HCT116 (cell line): ENCODE measurements at regions not wholly inside any gene's neighbourhood (a gene's known extent, or its start where the extent isn't known, plus 50 kb on each side); places are given as distances from the start of the nearest gene placed in this dataset.

Experiments
- JUND ChIP-seq: IDR thresholded peaks from 2 replicates; pipeline ENCODE4 v1.6.1; 2012
- POLR2A ChIP-seq: IDR thresholded peaks from 2 replicates; pipeline ENCODE4 v1.7.0; 2011; ENCODE audit warnings: borderline replicate concordance; ENCODE audit not compliant: insufficient read depth, insufficient read length; ENCODE audit errors: extremely low read depth
- YY1 ChIP-seq: IDR thresholded peaks from 2 replicates; pipeline ENCODE4 v1.6.1; 2011; ENCODE audit warnings: low read length, low read depth, moderate library complexity, mild to moderate bottlenecking; ENCODE audit not compliant: insufficient replicate concordance; ENCODE audit errors: extremely low read depth
- ZNF274 ChIP-seq: fragments of 200-500 bp; sonication (Bioruptor generic); IDR thresholded peaks from 2 replicates; pipeline ENCODE4 v1.6.1; 2014; ENCODE audit warnings: mild to moderate bottlenecking, low read depth, low read length, inconsistent platforms
- TF ChIP-seq, protein P1 (sequence below), 3 experiments: fragments of 200-600 bp in 1 of 3; sonication (generic) in 1 of 3; IDR thresholded peaks in 2 of 3; conservative IDR thresholded peaks in 1 of 3; 2 replicates each; pipeline ENCODE4 v1.5.1; 2012 to 2017; ENCODE audit warnings: low read depth in 2 of 3, low read length in 2 of 3, antibody characterized with exemption in 1 of 3, borderline replicate concordance in 1 of 3, control low read depth in 1 of 3, mild to moderate bottlenecking in 1 of 3, mixed read lengths in 1 of 3, mixed run types in 1 of 3, moderate library complexity in 1 of 3; ENCODE audit not compliant: insufficient read depth in 1 of 3

DNA sequence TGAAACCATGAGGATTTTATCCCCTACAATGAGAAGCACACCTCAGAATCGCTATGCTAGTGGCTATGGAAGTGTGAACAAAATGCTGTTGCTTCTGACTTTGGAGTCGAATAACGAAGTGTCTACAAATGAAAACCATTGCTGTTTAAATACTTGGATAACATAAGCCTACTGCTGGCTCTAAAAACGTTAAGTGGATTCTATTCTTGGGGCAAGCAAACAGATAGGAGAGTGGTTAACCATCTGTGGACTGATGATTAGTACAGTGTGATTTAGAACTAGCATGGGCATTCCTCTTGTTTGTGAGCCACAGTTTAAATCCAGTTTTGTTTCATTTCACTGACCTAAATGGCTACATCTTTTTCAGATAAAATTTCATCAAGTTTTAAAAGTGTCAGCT lies 109.7 kb upstream of the PNPLA4 start:
- TF ChIP-seq, protein P1, sequence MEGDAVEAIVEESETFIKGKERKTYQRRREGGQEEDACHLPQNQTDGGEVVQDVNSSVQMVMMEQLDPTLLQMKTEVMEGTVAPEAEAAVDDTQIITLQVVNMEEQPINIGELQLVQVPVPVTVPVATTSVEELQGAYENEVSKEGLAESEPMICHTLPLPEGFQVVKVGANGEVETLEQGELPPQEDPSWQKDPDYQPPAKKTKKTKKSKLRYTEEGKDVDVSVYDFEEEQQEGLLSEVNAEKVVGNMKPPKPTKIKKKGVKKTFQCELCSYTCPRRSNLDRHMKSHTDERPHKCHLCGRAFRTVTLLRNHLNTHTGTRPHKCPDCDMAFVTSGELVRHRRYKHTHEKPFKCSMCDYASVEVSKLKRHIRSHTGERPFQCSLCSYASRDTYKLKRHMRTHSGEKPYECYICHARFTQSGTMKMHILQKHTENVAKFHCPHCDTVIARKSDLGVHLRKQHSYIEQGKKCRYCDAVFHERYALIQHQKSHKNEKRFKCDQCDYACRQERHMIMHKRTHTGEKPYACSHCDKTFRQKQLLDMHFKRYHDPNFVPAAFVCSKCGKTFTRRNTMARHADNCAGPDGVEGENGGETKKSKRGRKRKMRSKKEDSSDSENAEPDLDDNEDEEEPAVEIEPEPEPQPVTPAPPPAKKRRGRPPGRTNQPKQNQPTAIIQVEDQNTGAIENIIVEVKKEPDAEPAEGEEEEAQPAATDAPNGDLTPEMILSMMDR (IDR thresholded peaks at IDR 0.05 in 2 of 3, conservative IDR thresholded peaks at IDR 0.05 in 1 of 3; ENCODE audit: borderline replicate concordance in 1 of 3, insufficient read depth in 1 of 3, low read depth in 2 of 3, low read length in 2 of 3): no peak
- TF ChIP-seq JUND (no peak), POLR2A (no peak), YY1 (no peak), ZNF274 (no peak)
